HFF-Myc (cell line): ENCODE measurements at regions not wholly inside any gene's neighbourhood (a gene's known extent, or its start where the extent isn't known, plus 50 kb on each side); places are given as distances from the start of the nearest gene placed in this dataset.
A peak's percentile ranks its signal among the peaks of the same experiment; 100 is the strongest.

Source experiments
- DNase-seq: peaks from one replicate; pipeline ENCODE4 v3.0.0-alpha.2; 2011; ENCODE audit warnings: low read depth; ENCODE audit errors: extremely low read depth
- H3K4me3 ChIP-seq: replicated peaks from 2 replicates; pipeline ENCODE4 v1.5.1; 2011; ENCODE audit warnings: low read depth, mild to moderate bottlenecking, control low read depth, low read length
- CTCF ChIP-seq: IDR thresholded peaks from 2 replicates; pipeline ENCODE4 v1.5.1; 2012; ENCODE audit warnings: mild to moderate bottlenecking, low read depth, low read length, control low read depth; ENCODE audit errors: missing control alignments

DNA sequence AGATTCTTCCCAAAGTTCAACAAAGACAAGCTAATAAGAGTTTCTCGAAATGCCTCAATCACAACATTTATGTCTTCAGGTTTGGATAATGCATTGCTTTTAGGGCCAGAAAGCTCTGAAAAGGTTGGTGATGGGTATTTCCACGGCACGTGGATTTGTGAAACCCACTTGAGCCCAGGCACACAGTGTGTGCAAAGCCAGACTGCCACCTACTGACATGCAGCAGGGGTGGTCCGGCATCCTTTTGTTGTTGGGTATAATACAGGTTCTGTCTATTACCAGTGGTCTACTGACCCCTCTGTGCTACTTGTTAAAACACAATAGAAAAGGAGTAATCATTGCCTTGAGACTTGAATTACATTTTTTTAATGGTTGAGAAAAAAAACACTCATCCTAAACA is 225.6 kb downstream of the RAP2A start:
- TF ChIP-seq CTCF = peak; percentile 21
- no peak overlapping the region for H3K4me3 ChIP-seq
- DNase-seq = no peak

GRCh38 chr13:97660594-97661260 is 226.8 kb downstream of the RAP2A start:
- DNase-seq = no peak
- H3K4me3 ChIP-seq = no peak overlapping the region
- TF ChIP-seq CTCF = no peak

- no peak overlapping the region for H3K4me3 ChIP-seq
- TF ChIP-seq CTCF = no peak
- no peak for DNase-seq
These were observed 252.6 kb downstream of the RAP2A start for GRCh38 chr13:97686594-97686993.

- no peak for TF ChIP-seq CTCF
- DNase-seq = no peak
- no peak overlapping the region for H3K4me3 ChIP-seq
These were observed 258.7 kb downstream of the RAP2A start for GRCh38 chr13:97692628-97693027.

GRCh38 chr13:97695684-97696083 is 257.8 kb upstream of the IPO5 start:
- H3K4me3 ChIP-seq = no peak overlapping the region
- no peak for TF ChIP-seq CTCF
- DNase-seq = no peak

DNA sequence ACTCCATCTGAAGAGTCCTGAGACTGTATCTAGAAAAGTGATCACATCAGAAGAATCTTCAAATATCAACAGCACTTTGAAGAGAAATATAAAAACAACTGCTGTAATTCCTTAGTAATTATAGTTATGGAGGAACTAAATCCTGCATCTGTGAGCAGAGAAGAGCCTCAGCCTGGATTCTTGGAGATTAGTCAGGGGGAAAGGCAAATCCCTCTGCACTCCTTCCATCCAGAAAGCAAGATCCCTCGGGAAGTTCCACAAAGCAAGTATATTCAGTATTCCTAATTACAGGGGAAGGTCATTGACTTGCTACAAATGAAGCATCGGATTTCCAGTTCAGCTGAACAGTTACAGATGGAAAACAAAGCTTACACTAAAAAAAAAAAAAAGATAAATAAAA is 256.6 kb upstream of the IPO5 start:
- no peak overlapping the region for H3K4me3 ChIP-seq
- no peak for TF ChIP-seq CTCF
- no peak for DNase-seq

DNA sequence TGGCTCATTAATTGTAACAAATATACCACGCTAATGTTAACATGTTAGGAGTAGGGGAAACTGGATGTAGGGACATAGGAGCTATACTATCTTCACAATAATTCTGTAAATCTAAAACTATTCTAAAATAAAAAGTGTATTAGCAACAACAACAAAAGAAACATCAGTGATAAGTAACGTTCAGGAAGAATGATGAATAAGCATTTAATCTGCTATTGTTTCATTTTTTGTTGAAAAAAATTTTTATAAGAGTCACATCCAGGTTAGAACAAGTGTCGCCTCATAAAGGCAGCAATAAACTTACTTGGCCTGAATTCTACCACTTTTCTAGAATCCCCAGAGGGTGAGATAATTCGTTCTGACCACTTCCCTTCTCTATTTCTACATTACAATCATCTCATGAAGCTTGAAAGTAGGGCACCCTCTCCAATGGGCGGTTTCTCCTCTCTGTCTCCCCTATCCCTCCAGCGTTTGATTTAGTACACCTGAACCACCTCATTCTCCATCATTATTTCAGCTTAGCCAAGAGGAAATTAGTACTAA is 253.1 kb upstream of the IPO5 start:
- no peak overlapping the region for H3K4me3 ChIP-seq
- no peak for TF ChIP-seq CTCF
- no peak for DNase-seq
